Astrocyte (in vitro differentiated cells and primary cell): ENCODE measurements at regions not wholly inside any gene's neighbourhood (a gene's known extent, or its start where the extent isn't known, plus 50 kb on each side); places are given as distances from the start of the nearest gene placed in this dataset.

Source experiments
- DNase-seq: peaks from one replicate; pipeline ENCODE4 v3.0.0-alpha.2; 2010; ENCODE audit warnings: low read depth
- FAIRE-seq: peaks from 2 replicates; lab custom pipeline; 2011; peaks lifted over from hg19 to GRCh38; lab: Jason Lieb, UNC
- H2AFZ ChIP-seq: 2 replicates; pipeline ENCODE4 v1.6.0; 2012; ENCODE audit warnings: low read depth, low read length, inconsistent platforms
- H3K27ac ChIP-seq: 2 replicates; pipeline ENCODE4 v1.5.1; 2011; ENCODE audit warnings: low read depth, low read length, inconsistent platforms
- H3K27me3 ChIP-seq: 2 replicates; pipeline ENCODE4 v1.6.0; 2011; ENCODE audit warnings: low read length, inconsistent platforms; ENCODE audit not compliant: insufficient read depth
- H3K36me3 ChIP-seq: 2 replicates; pipeline ENCODE4 v1.5.1; 2011; ENCODE audit warnings: low read length, inconsistent platforms; ENCODE audit not compliant: insufficient read depth
- H3K4me1 ChIP-seq: 2 replicates; pipeline ENCODE4 v1.5.1; 2011; ENCODE audit warnings: low read length, inconsistent platforms; ENCODE audit not compliant: insufficient read depth
- H3K4me2 ChIP-seq: 2 replicates; pipeline ENCODE4 v1.6.0; 2012; ENCODE audit warnings: low read length, inconsistent platforms
- H3K4me3 ChIP-seq: 2 replicates; pipeline ENCODE4 v1.5.1; 2011; ENCODE audit warnings: low read depth, mild to moderate bottlenecking, low read length, inconsistent platforms; ENCODE audit not compliant: insufficient read depth
- H3K79me2 ChIP-seq: 2 replicates; pipeline ENCODE4 v1.6.0; 2012; ENCODE audit warnings: mild to moderate bottlenecking, low read length, inconsistent platforms; ENCODE audit not compliant: insufficient read depth
- H3K9ac ChIP-seq: 2 replicates; pipeline ENCODE4 v1.6.0; 2012; ENCODE audit warnings: mild to moderate bottlenecking, low read length, inconsistent platforms
- H3K9me3 ChIP-seq: 2 replicates; pipeline ENCODE4 v1.5.1; 2012; ENCODE audit warnings: low read depth, mild to moderate bottlenecking, low read length, inconsistent platforms; ENCODE audit not compliant: insufficient read depth
- H4K20me1 ChIP-seq: 2 replicates; pipeline ENCODE4 v1.6.0; 2012; ENCODE audit warnings: low read length, inconsistent platforms; ENCODE audit not compliant: insufficient read depth
- H3K27ac Mint-ChIP-seq: one replicate; pipeline ENCODE4 v1.8.0; 2021; ENCODE audit warnings: mild to moderate bottlenecking, mixed read lengths; ENCODE audit not compliant: unreplicated experiment
- H3K27me3 Mint-ChIP-seq: one replicate; pipeline ENCODE4 v1.8.0; 2021; ENCODE audit warnings: low read depth, mixed read lengths; ENCODE audit not compliant: unreplicated experiment
- H3K36me3 Mint-ChIP-seq: one replicate; pipeline ENCODE4 v1.8.0; 2021; ENCODE audit warnings: low read depth, mixed read lengths; ENCODE audit not compliant: unreplicated experiment
- H3K4me1 Mint-ChIP-seq: one replicate; pipeline ENCODE4 v1.8.0; 2021; ENCODE audit warnings: low read depth, mixed read lengths; ENCODE audit not compliant: unreplicated experiment
- H3K4me3 Mint-ChIP-seq: one replicate; pipeline ENCODE4 v1.8.0; 2021; ENCODE audit warnings: mild to moderate bottlenecking, moderate library complexity, mixed read lengths; ENCODE audit not compliant: unreplicated experiment
- H3K9me3 Mint-ChIP-seq: one replicate; pipeline ENCODE4 v1.8.0; 2021; ENCODE audit warnings: mild to moderate bottlenecking, mixed read lengths; ENCODE audit not compliant: unreplicated experiment
- EZH2 ChIP-seq: IDR thresholded peaks from 2 replicates; pipeline ENCODE4 v1.6.1; 2012; ENCODE audit warnings: mild to moderate bottlenecking, low read length, inconsistent platforms; ENCODE audit not compliant: insufficient read depth
- TF ChIP-seq, protein P1 (sequence below): IDR thresholded peaks from 2 replicates; pipeline ENCODE4 v1.5.1; 2011; ENCODE audit warnings: low read depth, mild to moderate bottlenecking, inconsistent platforms, low read length, moderate library complexity; ENCODE audit not compliant: insufficient read depth

DNA sequence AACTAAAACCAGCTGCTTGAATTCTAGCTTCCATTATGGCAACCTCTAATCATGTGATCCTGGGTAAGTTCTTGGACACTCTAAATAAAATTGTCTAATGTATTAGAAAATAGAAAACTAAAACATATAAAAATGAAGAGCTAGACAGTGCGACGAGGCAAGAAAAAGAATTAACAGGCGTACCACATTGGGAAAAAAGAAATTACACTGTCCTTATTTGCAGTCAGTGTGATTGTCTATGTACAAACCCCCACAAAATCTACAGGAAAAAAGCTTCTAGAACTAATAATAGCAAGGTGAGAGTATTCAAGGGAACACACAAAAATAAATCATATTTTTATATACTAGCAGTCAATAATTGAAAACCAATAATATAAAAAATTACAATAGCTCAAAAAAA is 625.6 kb upstream of the MKI67 start:
- H3K9ac ChIP-seq: no peak overlapping the region
- H3K4me3 ChIP-seq: no peak overlapping the region
- no peaks in the 10 kb centered on the region for H3K79me2 ChIP-seq
- H3K27me3 Mint-ChIP-seq: peaks cover 14% of the 10 kb centered on the region
- H3K4me3 Mint-ChIP-seq: no peak overlapping the region
- H3K9me3 Mint-ChIP-seq: no peaks in the 10 kb centered on the region
- no peak overlapping the region for H3K27ac Mint-ChIP-seq
- TF ChIP-seq EZH2: no peak
- TF ChIP-seq, protein P1, sequence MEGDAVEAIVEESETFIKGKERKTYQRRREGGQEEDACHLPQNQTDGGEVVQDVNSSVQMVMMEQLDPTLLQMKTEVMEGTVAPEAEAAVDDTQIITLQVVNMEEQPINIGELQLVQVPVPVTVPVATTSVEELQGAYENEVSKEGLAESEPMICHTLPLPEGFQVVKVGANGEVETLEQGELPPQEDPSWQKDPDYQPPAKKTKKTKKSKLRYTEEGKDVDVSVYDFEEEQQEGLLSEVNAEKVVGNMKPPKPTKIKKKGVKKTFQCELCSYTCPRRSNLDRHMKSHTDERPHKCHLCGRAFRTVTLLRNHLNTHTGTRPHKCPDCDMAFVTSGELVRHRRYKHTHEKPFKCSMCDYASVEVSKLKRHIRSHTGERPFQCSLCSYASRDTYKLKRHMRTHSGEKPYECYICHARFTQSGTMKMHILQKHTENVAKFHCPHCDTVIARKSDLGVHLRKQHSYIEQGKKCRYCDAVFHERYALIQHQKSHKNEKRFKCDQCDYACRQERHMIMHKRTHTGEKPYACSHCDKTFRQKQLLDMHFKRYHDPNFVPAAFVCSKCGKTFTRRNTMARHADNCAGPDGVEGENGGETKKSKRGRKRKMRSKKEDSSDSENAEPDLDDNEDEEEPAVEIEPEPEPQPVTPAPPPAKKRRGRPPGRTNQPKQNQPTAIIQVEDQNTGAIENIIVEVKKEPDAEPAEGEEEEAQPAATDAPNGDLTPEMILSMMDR: no peak
- no peak overlapping the region for H3K4me2 ChIP-seq
- no peaks in the 10 kb centered on the region for H4K20me1 ChIP-seq
- no peak for FAIRE-seq
- H3K4me1 ChIP-seq: no peaks in the 10 kb centered on the region
- H2AFZ ChIP-seq: no peak overlapping the region
- no peaks in the 10 kb centered on the region for H3K36me3 Mint-ChIP-seq
- no peak overlapping the region for H3K27ac ChIP-seq
- no peaks in the 10 kb centered on the region for H3K27me3 ChIP-seq
- no peak for DNase-seq
- peaks cover 2% of the 10 kb centered on the region for H3K4me1 Mint-ChIP-seq
- peaks cover 2% of the 10 kb centered on the region for H3K9me3 ChIP-seq
- H3K36me3 ChIP-seq: no peaks in the 10 kb centered on the region

- H3K9me3 ChIP-seq: peaks cover 7% of the 10 kb centered on the region
- no peaks in the 10 kb centered on the region for H3K36me3 Mint-ChIP-seq
These were observed 633.0 kb upstream of the MKI67 start for GRCh38 chr10:128759174-128759573.

DNA sequence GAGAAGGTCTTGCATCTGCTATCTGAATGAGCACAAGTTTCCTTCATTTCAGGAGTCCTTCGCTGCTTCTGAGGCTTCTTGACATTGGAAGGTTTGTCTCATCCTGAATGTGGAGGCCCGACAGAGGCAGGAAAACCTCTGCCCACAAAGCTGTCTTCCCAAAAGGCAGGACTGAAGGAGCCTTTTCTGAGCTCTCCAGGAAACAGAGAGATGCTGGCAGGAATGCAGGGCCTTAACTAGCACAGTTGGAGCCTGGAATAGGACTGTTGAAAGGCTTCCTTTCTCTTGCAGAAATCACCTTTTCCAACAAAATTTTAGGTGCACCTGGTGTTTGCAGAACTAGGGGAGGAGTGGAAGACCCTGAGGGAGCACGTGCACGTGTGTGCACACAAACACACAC is 637.4 kb upstream of the MKI67 start:
- Histone ChIP-seq H3K4me1 (no peaks in the 10 kb centered on the region), H3K9ac (no peak overlapping the region), H3K27me3 (no peaks in the 10 kb centered on the region), H3K36me3 (no peaks in the 10 kb centered on the region), H3K79me2 (no peaks in the 10 kb centered on the region), H3K4me2 (no peak overlapping the region), H2AFZ (no peak overlapping the region), H4K20me1 (no peaks in the 10 kb centered on the region), H3K4me3 (no peak overlapping the region), H3K27ac (no peak overlapping the region), H3K9me3 (peaks cover 3% of the 10 kb centered on the region)
- H3K4me3 Mint-ChIP-seq: no peak overlapping the region
- no peak for DNase-seq
- no peaks in the 10 kb centered on the region for H3K9me3 Mint-ChIP-seq
- TF ChIP-seq EZH2: no peak
- TF ChIP-seq, protein P1: no peak
- peaks cover 3% of the 10 kb centered on the region for H3K27me3 Mint-ChIP-seq
- no peaks in the 10 kb centered on the region for H3K36me3 Mint-ChIP-seq
- no peak for FAIRE-seq
- no peak overlapping the region for H3K27ac Mint-ChIP-seq
- no peaks in the 10 kb centered on the region for H3K4me1 Mint-ChIP-seq

More at GRCh38 chr10:128759174-128759573, 633.0 kb upstream of the MKI67 start:
- H2AFZ ChIP-seq: no peak overlapping the region
- TF ChIP-seq EZH2: no peak
- TF ChIP-seq, protein P1: no peak
- Mint-ChIP-seq H3K27ac (no peak overlapping the region), H3K27me3 (peaks cover 3% of the 10 kb centered on the region), H3K9me3 (no peaks in the 10 kb centered on the region), H3K4me3 (no peak overlapping the region), H3K4me1 (no peaks in the 10 kb centered on the region)
- no peaks in the 10 kb centered on the region for H3K27me3 ChIP-seq
- no peak for DNase-seq
- no peak overlapping the region for H3K27ac ChIP-seq
- no peaks in the 10 kb centered on the region for H4K20me1 ChIP-seq
- H3K36me3 ChIP-seq: no peaks in the 10 kb centered on the region
- H3K4me1 ChIP-seq: no peaks in the 10 kb centered on the region
- no peak for FAIRE-seq
- no peak overlapping the region for H3K4me2 ChIP-seq
- H3K9ac ChIP-seq: no peak overlapping the region
- H3K4me3 ChIP-seq: no peak overlapping the region
- no peaks in the 10 kb centered on the region for H3K79me2 ChIP-seq
